22Rv1 (cell line): ENCODE measurements at regions not wholly inside any gene's neighbourhood (a gene's known extent, or its start where the extent isn't known, plus 50 kb on each side); places are given as distances from the start of the nearest gene placed in this dataset.

Source experiments
- H3K27ac ChIP-seq: fragments of 450-650 bp; 2 replicates; pipeline ENCODE4 v1.5.1; 2017
- ZFX ChIP-seq: fragments of 450-650 bp; IDR thresholded peaks from 2 replicates; pipeline ENCODE4 v1.6.1; 2017; ENCODE audit warnings: antibody characterized with exemption, borderline replicate concordance
- TF ChIP-seq, protein P1 (sequence below): fragments of 450-650 bp; IDR thresholded peaks from 2 replicates; pipeline ENCODE4 v1.5.1; 2017; ENCODE audit warnings: mild to moderate bottlenecking

DNA sequence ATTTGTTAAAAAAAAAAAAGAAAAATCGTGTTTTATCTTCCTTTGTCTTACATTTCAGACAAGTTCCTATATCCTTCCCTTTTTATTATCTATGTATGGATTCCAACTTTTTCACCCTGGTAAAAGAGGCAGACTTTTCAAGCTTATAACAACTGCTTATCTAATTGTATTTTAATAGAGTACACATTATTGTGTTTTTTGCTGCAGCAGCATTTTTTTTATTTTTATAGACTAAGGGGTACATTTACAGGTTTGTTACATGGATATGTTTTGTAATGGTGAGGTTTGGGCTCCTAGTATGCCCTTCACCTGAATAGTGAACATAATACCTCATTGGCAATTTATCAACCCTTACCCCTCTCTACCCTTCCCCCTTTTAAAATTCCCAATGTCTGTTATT is 195.0 kb upstream of the RGMB start:
- H3K27ac ChIP-seq, result no peak overlapping the region
- TF ChIP-seq, protein P1, sequence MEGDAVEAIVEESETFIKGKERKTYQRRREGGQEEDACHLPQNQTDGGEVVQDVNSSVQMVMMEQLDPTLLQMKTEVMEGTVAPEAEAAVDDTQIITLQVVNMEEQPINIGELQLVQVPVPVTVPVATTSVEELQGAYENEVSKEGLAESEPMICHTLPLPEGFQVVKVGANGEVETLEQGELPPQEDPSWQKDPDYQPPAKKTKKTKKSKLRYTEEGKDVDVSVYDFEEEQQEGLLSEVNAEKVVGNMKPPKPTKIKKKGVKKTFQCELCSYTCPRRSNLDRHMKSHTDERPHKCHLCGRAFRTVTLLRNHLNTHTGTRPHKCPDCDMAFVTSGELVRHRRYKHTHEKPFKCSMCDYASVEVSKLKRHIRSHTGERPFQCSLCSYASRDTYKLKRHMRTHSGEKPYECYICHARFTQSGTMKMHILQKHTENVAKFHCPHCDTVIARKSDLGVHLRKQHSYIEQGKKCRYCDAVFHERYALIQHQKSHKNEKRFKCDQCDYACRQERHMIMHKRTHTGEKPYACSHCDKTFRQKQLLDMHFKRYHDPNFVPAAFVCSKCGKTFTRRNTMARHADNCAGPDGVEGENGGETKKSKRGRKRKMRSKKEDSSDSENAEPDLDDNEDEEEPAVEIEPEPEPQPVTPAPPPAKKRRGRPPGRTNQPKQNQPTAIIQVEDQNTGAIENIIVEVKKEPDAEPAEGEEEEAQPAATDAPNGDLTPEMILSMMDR, result no peak
- TF ChIP-seq ZFX, result no peak

DNA sequence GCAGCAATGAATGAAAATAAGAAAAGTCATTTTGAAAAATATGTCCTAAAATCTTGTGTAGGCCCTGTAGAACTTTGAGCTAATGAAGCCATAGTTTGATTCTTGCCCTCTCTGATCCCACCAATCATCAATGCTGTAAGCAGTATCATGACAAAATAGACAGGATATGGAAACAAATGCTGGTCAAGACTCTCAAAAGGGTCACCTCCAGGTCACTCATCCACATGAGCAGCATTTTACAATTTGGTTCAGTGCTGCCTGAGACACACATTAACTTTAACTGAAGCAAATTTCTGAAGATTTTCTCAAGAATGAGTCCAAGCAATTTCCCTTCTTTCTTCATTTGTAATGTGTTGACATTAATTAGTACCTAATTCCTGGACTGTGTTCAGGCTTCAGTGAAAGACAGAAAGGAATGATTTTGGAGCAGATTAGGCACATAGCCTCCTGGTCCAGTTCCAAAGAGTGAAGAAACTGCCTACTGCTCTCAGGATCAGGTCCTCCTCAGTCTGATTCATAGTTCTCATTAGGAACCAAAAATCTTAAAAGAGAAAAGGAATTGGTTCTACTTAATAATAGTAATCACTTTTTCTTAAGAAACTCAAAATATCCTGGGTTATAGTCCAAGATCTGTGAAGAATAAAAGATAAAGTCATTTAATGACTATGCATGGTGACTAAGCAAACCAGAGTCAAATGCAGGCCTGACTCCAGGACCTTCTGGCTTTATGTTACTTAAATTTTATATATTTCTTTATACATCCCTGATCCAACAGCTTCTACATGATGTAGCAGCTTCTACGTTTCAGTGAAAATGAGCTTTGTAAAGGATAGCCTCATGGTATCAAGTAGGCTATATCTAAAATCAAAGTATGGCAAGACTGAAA is 192.1 kb upstream of the RGMB start:
- H3K27ac ChIP-seq, result no peak overlapping the region
- TF ChIP-seq, protein P1, result no peak
- TF ChIP-seq ZFX, result no peak

DNA sequence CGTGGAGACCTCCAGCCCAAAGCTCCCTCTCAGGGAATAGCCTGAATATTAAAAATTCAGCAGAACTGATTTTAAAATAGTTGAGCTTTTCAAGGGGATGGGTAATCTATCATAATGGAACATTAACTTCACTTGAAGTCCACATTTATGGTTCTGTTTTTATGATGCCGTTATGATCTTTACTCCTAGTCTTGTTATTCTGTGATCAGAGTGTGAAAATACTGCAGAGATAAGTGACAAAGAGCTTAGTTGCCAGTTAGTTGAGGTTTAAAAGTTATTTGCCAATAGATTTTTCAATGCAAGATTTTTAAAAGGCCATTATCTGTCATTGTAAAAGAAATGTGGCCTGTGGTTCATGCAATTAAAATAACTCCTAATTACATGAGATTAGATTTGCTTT is 189.9 kb upstream of the RGMB start:
- no peak for TF ChIP-seq ZFX
- TF ChIP-seq, protein P1, result no peak
- no peak overlapping the region for H3K27ac ChIP-seq

DNA sequence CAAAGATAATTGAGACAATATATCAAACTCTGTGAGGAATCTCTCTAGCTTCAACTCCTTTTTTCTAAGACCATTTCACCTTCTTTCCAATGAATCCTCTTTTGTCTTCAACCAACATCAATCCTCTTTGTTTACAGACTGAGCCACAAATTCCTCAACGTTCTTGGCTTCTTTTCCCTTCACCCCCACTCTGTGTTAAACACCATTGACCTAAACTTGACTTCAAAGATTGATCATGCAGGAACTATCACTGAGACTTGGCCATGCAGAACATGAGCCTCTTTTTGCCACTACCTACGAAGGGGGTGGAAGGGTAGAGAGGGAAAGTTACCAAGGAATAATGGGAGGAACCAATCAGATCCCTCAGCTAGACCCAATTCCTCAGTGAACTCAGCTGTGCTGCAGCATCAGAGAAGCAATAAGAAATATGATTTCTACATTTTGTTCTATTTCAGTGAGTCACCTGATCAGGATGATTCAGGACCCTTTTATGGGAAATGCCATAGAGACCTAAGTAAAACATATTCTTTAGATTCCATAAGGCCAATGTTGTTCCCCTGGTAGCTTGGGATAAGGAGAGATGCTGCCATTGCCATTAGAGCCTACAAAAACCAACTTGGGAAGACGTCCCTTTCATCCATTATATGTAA is 187.7 kb upstream of the RGMB start:
- no peak for TF ChIP-seq ZFX
- TF ChIP-seq, protein P1, result no peak
- no peak overlapping the region for H3K27ac ChIP-seq

DNA sequence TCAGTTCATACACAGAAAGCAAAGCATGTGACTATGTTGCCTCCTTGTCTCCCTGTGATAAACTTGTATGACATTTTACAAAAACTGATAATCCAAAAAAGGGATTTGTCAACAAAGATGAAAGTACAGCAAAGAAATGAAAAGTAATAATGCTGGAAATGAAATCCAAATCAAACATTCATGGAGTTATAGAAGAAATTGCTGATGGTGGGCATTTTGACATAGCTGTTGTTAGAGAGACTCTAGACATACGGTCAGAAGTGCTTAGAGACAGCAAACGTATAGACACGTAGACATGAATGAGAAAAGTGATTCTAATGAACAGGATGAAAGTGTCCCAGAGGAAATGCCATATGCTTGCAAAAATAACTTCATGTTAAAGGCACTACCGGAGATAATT is 186.9 kb upstream of the RGMB start:
- TF ChIP-seq ZFX, result no peak
- TF ChIP-seq, protein P1, result no peak
- H3K27ac ChIP-seq, result no peak overlapping the region

DNA sequence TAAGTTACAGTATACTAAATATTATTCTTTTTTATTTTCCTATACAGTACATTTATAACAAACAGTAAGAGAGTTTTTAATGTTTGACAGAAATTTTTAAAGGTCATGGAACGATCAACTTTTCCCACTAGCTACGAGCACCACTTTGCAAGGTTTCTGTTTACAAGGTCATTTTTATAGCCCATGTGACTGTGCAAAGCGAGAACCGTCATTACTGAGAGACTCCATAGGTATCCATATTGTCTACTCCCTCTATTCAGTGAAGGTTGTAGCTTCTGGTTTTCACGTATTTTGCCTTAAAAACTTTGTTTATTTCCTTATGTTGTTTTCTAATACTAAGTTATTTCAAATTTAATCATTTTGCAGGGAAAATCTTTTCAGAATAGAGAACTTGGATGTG is 186.3 kb upstream of the RGMB start:
- TF ChIP-seq, protein P1, result no peak
- no peak for TF ChIP-seq ZFX
- H3K27ac ChIP-seq, result no peak overlapping the region

DNA sequence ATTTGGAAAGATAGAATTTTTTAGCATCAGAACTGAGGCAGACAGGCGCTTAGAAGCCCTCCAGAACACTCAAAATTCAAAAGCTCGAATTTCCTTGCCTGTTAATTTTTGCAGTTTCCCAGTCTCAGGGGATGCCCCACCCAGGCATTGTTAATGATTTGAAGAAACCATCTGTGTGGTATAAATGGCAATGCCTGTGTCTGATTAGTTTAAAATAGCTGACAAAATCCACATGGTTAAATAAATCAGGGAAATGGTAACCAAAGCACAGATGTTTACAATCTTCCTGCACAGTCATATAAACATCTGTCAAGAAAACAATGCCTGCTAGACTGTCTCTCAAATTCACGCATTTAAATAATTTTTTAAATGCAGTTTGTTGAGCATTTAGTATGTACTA is 185.2 kb upstream of the RGMB start:
- H3K27ac ChIP-seq, result no peak overlapping the region
- TF ChIP-seq, protein P1, result no peak
- TF ChIP-seq ZFX, result no peak
